ENCODE measurements at regions not wholly inside any gene's neighbourhood (a gene's known extent, or its start where the extent isn't known, plus 50 kb on each side); places are given as distances from the start of the nearest gene placed in this dataset.

- DNase-seq (no peak), ATAC-seq (no peak)
- WGBS, 4 donors = 92 to 96% (median 94%) methylated on average over 8 of the region's 8 CpGs
- Histone ChIP-seq H3K9me3 (no peaks in the 10 kb centered on the region), H3K4me3 (no peak overlapping the region), H3K27me3 (no peaks in the 10 kb centered on the region), H3K4me1 (peaks cover 5 to 32% (median 19%) of the 10 kb centered on the region in 12 donors), H3K27ac (no peak overlapping the region), H3K36me3 (no peaks in the 10 kb centered on the region)
- intact Hi-C loops (cut with DNase I) = loop anchor here in 1 of 10 donors (5.0 kb wide), 1 partner anchor 52 kb away; no protein-coding TSS in a partner anchor
- TF ChIP-seq POLR2A (IDR thresholded peaks at IDR 0.05) (no peak), CTCF (IDR thresholded peaks at IDR 0.05) (no peak)
Observed at GRCh38 chr10:3480281-3480989, 304.6 kb downstream of the KLF6 start.

- WGBS, 4 donors = 95 to 98% (median 98%) methylated on average over 7 of the region's 7 CpGs
- TF ChIP-seq CTCF (IDR thresholded peaks at IDR 0.05) = no peak
- no peak for DNase-seq
- Histone ChIP-seq H3K36me3 (no peaks in the 10 kb centered on the region), H3K27ac (no peak overlapping the region), H3K4me1 (peaks cover 0 to 22% (median 9%) of the 10 kb centered on the region in 12 donors), H3K9me3 (no peaks in the 10 kb centered on the region), H3K4me3 (no peak overlapping the region), H3K27me3 (no peaks in the 10 kb centered on the region)
- no peak for ATAC-seq
- intact Hi-C loops (cut with DNase I) = no loop called here
Observed at GRCh38 chr10:3478632-3479240, 306.2 kb upstream of the PITRM1 start.

- peaks cover 0 to 19% (median 8%) of the 10 kb centered on the region in 12 donors for H3K4me1 ChIP-seq
- intact Hi-C loops (cut with DNase I) = no loop called here
Observed at GRCh38 chr10:3478153-3478552, 305.6 kb upstream of the PITRM1 start.

More at GRCh38 chr10:3478153-3478552, 305.6 kb upstream of the PITRM1 start:
- Histone ChIP-seq H3K4me3 (no peak overlapping the region), H3K27ac (no peak overlapping the region), H3K9me3 (no peaks in the 10 kb centered on the region), H3K36me3 (no peaks in the 10 kb centered on the region), H3K27me3 (no peaks in the 10 kb centered on the region)
- ATAC-seq = no peak
- TF ChIP-seq CTCF (IDR thresholded peaks at IDR 0.05) (no peak), POLR2A (IDR thresholded peaks at IDR 0.05) (no peak)
- DNase-seq = no peak
- WGBS, 4 donors = 97 to 98% (median 98%) methylated on average over 2 of the region's 2 CpGs

Measured in heart left ventricle (tissue), 16 donors.